Forelimb muscle (tissue), 1 donor: ENCODE measurements at regions not wholly inside any gene's neighbourhood (a gene's known extent, or its start where the extent isn't known, plus 50 kb on each side); places are given as distances from the start of the nearest gene placed in this dataset.
"Not testable (repeated sequence)": the region's sequence is repeated elsewhere in the genome, so short reads cannot be mapped to it uniquely, and the experiment has no call there.

Experiments used
- DNase-seq: peaks from one replicate; pipeline ENCODE4 v3.0.0-alpha.2; 2013; ENCODE audit warnings: low read depth

DNA sequence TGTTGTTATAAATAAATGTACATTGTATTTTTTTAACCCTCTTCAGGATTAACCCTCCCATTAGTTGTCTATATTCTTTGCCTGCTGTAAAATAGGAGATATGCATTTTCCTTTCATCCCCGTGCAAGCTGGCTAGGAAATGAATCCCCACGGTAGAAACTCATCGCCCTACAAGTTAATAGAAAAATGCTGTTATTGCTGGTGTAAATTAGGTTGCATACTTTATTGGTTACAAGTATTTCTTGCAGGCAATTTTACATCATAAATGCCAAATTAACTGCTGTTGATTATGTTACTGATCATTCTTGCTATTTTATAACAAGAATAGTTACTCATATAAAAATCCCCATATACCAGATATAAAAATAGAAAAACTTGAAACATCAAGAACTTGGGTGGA lies 454.2 kb upstream of the KLF6 start:
- no peak for DNase-seq

DNA sequence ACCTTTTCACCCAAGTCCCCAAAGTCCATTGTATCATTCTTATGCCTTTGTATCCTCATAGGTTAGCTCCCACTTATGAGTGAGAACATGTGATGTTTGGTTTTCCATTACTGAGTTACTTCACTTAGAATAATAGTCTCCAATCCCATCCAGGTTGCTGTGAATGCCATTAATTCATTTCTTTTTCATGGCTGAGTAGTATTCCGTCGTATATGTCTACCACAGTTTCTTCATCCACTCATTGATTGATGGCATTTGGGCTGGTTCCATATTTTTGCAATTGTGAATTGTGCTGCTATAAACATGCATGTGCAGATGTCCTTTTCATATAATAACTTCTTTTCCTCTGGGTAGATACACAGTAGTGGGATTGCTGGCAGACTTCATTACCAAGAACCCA lies 451.9 kb upstream of the KLF6 start:
- not testable (repeated sequence) for DNase-seq

DNA sequence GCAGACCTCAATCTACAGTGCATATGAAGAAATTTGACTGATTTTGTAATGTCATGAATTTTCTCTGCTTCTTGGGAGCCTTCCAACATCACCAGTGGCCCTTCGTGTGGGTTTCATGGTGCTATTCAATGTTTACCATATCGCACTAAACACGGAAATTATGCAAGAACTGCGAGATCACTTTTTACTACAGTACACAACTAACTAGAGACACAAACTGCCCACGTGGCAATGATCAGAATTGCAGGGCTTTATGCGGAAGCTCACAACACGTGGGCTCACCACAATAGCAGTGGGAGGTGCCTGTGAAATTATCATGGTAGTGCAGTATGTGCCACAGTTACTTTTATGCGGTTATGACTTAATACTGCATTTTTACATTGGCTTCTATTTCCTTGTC lies 449.7 kb upstream of the KLF6 start:
- no peak for DNase-seq

DNA sequence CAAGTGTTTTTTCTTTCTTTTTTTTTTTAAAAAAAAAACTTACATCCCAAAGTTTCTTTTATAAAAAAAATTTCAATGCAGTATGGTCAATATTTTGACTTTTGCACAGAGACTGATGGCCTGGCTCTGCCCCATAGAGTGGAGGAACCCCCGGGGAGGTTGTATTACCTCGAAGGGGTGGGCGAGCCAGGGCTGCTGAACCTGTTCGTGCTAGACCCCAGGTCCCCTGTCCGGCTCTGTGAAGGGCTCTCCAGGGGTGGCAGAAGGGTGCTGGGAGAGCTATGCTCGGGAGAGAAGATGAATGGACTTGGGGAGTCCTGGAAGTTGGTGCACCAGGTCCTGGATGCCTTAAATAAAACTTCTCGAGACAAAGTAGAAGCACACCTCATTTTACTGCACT lies 446.4 kb upstream of the KLF6 start:
- DNase-seq: no peak

DNA sequence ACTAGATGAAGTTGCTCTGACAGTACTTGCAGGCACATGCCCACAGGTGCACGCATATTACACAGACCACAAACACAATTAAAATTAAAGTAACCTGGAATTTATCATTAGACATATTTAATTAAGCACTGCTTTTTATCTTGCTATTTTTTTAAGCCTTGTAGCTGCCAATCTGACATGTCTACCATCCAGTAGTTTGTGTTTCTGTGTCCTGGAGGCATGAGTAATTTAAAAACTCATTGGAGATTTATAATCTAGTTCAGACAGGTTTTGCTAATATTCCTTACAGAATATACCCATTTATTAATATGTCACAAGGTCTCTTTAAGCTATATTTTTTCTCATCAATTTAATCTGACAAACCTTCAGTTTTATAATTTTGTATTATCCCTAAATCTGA lies 445.0 kb upstream of the KLF6 start:
- no peak for DNase-seq

DNA sequence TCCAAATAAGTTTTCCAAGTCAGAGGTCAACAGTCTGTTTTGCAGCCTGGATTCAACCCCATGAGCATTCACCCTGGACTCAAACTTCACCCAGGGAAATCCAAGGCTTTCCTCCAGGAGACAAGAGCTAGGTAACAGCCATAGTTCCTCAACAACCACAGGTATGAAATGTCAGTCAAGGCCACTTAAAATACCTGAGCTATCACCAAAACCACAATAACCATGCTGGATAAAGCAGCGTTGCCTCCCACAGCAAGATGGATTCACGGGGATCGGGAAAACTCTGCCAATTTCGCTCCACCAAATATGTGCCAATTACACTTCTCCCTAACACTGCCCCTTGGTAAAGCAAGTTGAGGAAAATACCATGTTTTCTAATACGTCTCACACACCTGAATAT lies 444.1 kb upstream of the KLF6 start:
- DNase-seq: no peak

DNA sequence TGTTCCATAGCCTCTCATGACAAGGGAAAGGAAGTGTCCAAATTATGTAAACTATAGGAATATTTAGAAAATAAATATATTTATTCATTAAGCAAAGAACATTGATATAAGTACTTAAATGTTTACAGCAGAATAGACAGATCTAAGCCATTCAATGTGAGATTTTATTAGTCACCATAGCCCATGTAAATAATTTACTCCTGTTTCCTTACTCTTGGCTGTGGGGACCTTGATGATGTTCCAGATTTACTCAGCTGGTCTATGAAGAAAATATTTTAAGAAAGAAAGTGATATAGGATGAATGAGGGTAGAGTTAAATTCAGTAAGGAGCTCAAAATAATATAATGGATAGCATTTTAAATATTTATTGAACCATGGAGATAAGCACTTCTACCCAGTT lies 442.6 kb upstream of the KLF6 start:
- no peak for DNase-seq

DNA sequence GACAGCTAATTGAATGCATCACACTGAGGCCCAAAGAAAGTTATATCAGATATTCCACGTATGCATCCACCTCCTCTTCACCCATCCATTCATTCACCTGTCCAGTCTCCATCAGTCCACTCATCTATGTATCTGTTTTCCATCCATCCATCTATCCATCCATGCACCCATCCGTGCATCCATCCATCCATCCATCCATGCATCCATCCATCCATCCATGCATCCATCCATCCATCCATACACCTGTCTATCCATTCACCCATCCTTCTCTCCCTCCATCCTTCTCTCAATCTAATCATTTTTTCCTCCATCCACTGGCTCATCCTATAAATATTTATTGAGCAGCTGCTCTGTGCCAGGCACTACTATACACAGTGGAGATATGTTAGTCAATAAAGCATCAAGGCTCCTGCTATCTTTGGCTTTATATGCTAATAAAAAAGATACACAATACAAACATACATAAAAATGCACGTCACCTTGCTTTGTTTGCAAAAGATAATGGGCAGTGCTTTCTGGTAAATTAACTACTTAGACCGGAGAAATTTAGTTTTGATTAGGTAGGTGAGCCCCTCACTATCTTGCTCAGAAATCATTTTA lies 442.0 kb upstream of the KLF6 start:
- no peak for DNase-seq

DNA sequence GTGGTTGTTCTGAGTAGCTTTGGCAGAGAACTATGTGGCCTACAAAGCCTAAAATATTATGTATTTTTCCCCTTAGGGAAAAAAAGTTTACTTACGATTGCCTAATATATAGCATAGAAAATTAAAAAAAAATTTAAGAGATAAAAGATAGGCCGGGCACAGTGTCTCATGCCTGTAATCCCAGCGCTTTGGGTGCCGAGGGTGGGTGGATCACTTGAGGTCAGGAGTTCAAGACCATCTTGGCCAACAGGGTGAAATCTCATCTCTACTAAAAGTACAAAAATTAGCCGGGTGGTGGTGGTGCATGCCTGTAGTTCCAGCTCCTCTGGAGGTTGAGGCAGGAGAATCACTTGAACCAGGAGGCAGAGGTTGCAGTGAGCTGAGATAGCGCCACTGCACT lies 439.2 kb upstream of the KLF6 start:
- DNase-seq: no peak

DNA sequence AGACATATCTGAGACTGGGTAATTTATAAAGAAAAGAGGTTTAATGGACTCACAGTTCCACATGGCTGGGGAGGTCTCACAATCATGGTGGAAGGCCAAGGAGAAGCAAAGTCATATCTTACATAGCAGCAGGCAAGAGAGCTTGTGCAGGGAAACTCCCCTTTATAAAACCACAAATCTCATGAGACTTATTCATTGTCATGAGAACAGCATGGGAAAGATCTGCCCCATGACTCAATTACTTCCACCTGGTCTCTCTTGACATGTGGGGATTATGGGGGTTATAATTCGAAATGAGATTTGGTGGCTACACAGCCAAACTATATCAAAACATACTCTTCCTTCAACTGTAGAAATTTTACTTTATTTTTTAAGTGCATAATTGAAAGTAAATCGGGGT lies 436.3 kb upstream of the KLF6 start:
- not testable (repeated sequence) for DNase-seq

DNA sequence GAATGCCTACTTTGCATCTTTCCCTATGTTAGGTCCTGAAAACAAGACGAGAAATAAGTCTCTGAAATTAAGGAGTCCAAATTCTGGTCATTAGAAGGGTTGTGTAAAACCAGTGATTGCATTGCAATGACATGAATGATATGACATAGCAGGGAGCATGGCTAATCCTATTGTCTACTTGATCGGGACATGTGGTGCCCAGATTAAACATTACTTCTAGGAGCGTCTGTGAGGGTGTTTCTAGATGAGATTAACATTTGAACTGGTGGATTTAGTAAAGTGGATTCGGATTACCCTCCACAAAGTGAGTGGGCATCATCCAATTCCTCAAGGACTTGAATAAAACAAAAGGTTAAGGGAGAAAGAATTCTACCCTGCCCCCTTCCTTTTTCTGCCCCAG lies 434.9 kb upstream of the KLF6 start:
- DNase-seq: no peak

DNA sequence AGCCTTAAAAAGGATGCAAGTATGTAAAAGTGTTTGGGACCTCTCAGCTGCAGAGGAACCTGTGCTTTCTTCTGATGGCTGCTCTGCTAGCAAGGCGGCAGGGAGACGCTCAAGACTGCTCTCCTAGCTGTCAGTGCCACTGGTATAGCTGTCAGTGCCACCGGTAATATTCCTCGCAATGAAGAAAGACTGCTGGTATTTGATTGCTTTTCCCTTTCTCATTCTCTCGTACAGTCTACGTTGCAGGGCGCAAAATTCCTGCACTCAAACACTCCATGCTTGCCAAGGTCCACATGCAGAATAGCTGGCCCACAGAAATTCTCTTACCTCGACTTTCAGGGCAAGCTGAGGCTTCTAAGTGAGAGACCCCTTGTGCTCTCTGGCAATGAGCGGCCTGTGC lies 432.6 kb upstream of the KLF6 start:
- no peak for DNase-seq

DNA sequence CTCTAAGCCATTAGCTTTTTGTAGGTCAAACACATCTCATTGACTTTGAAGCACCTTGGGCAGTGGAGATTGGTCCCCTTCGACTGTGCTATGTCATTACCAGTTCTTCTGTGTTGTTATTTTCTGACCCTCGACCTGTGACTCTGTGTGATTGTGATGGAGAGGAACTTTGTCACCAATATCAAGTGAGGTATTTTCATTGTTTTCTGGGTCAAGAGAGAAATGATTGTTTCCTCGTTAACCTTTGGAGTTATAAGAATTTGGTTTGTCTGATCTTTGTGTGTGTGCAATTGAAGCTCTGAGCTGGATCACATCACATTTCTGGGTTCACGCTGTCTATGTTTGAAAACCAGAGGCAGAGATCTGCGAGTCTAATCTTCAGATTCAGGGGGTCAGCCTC lies 432.2 kb upstream of the KLF6 start:
- no peak for DNase-seq

DNA sequence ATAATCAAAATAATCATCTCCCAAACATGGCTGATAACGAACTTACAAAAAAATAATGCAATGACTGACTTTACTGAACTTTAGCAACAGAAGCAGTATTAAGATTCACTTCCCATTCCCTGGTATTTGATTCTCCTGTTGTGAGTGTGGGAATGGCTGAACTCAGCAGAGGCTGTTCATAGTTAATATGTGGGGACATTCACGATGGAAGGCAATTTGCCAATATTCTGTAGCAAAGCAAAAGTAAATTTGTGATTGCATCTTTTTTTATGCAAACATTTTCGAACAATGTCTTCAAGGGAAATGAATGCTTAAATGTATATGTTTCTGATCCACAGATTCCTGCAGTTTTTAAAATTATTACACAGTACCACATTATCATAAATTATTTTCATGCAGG lies 431.7 kb upstream of the KLF6 start:
- no peak for DNase-seq

DNA sequence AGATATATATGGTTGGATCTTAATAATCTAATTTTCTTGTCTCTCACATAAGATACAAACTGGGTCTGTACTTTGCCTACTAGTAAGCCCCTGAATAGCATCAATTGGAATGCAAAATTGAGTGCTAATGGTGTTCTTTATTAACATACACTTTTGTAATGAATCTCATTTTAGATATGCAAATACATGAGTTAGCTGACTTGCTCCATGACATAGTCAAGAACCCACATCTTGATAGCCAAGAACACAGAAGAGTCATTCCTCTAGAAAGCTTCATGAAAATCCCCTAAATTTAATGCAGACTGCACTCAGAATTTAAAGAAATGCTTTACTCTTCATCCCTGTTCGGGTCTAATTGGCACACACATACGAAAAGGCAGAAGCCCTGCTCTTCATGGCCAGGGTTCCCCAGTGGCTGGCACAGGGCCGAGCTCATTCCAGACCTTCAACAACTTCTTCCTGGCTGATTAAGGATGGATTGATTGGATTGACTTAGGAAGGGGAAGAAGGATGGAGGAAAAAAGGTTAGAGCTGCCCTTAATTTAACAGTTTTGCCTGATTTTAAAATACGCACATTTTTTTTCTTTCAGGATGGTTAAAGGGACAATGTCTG lies 431.1 kb upstream of the KLF6 start:
- no peak for DNase-seq

DNA sequence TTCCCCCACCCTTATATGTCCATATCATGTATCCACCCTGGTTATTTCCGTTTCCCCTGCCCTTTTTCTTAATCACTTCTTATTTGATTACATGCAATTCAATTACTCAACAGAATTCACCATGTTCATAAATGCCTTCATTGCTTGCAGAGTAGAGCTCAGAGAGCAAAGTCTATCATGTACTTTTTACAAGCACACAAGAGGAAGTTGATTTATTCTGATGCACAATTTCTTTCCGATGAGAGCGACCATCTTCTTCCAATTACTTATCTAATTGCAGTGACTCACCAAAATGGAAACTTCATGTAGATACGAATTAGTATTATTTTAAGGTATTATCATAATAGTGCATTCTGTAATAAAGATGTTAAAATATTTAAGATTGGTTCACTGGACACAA lies 430.5 kb upstream of the KLF6 start:
- DNase-seq: no peak

DNA sequence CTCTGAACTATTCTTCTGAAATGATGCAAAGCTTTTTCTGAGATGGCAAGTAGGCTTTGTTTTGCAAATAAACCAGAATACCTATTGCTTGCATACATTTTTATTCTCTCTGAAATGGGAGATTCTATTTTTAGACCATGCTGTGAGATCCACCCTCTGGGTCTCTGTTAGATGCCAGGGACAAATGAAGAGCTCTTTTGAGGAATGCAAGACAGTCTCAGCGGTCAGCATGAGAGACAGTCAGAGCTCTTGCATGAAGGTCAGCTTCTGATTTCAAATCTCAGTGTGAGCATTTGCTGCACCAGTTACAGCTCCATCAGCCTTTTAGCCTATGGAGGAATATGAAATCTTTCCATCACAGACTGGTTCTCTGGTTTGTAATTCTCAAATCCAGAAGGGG lies 429.9 kb upstream of the KLF6 start:
- no peak for DNase-seq

DNA sequence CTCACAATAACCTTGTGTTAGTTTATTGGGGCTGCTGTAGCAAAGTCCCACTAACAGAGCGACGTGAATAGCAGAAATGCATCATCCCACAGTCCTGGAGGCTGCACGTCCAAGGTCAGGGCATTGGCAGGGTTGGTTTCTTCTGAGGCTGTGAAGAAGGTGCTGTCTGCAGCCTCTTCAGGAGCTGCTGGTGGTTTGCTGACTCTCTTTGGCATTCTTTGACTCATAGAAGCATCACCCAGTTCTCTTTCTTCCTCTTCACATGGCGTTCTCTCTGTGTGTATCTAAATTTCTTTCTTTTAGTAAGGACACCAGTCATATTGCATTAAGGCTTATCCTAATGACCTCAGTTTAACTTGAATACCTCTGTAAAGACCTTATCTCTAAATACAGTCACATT lies 428.4 kb upstream of the KLF6 start:
- DNase-seq: no peak

DNA sequence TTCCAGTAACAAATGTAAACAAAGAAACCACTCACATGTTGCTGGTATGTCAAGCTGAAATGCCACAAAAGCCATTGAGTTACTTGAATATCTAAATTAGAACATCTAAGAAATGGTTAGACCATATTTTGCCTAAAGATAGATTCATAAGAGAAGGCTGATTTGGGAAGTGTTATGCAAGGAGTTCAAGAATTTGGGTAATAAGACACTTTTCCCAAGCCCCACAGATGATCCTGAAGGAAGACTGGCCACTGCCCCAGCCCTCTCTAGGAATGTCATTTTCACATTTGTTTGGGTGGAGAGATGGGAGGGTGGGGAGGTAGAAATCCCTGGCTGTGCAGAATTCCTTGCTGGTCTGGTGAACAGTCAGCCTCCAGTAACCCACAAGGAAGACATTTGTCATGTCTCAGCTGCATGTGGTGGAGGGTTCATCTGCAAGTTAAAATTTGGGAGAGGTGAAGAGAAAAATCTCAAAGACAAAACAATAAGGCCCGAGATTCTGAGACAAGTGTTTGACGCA lies 427.2 kb upstream of the KLF6 start:
- no peak for DNase-seq

DNA sequence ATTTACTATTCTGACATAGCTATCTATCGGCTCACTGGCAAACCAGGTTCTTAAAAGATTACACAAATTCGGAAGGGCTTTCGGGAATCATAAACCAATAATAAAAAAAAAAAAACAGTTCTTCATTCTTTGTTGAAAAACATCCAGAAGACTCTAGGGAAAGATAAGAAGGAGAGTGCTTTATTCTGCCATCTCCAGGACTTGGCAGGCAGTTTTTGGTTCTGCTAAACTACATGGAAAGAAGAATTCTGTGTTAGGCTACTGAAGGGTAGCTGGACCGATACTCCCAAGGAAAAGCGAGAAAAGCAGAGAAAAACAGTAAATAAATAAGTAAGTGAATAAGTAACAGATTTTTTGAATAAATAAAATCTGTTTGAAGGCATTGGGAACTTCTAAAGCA lies 423.5 kb upstream of the KLF6 start:
- no peak for DNase-seq

DNA sequence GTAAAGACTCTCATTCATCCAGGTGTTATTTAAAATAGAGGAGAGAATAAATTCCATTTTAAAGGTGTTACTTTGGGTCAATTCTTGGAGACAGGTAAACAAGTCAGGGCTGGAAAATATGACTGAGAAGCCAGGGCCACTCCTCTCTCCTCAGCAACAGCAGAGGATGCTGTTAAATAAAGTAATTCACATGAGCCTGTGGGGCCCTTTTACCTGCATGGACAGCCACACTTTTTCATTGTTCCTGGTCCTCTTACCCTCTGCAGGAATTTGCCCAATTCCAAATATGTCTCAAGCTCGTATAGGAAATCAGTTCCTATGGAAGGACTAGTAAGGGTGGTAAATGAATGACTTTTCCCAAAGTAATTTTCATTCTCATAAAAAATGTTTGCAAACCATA lies 420.1 kb upstream of the KLF6 start:
- DNase-seq: no peak

DNA sequence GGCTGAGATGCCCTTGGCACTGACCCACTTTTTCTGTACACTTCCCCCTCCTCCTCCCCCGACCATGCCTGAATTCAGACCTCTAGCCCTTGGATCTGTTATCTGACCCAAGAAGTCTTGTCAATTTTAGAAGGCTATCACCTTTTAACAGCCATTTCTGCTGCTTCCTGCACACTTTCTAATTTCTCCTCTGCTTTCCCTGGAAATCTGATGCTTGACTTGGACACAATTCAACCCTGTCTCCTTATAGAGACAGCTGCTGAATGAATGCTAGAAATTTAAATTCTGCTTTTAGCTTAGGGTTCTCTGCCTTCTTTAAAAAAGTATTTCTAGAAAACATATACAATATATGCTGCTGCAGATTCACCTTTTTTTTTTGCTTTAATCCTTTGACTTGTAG lies 417.9 kb upstream of the KLF6 start:
- peak; percentile 47 for DNase-seq

DNA sequence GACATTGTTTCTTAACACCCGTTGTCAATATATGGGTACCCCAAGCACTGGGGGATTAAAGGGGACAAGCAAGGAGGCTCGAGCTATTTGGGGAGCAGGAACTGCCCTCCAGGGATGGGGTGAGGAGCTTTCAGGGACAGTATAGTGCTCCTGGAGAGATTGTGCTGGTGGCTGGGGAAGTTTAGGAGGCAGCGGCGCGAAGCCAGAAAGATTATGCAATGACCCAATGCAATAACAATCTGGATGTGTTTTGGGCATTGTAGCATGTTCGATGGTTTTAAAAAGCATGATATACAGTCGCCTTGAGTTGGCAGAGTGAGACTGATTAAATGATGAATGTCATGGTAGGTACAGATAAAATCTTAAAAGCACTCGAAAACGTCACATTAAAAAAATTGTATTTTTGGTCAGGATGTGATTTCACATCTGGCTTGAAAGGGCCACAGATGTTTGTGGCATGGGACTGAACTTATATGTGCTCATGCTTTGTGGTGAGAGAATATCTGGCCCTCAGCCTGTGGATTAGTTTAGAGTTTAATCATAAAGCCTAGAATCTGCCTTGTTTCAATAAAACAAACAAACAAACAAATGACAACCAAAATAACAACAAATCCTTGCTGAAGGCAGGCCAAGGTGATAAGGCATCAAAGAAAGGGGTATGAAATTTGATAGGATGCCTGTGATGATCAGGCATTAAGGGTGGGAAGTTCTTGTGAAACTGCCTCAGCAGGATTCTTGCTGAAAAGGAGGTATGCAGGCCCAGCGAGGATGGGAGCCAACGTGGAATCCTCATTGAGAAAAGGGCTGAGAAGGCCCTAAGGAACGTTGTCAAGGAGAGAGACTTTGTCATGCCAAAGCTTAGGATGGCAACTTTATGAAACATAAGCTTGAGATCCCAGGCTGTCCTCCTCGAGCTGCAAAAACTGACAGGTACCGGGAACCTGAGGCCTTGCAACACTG lies 417.1 kb upstream of the KLF6 start:
- DNase-seq: no peak
